NCI-H460 (cell line): ENCODE measurements at regions not wholly inside any gene's neighbourhood (a gene's known extent, or its start where the extent isn't known, plus 50 kb on each side); places are given as distances from the start of the nearest gene placed in this dataset.
"Not testable (repeated sequence)": the region's sequence is repeated elsewhere in the genome, so short reads cannot be mapped to it uniquely, and the experiment has no call there.

Experiments
- DNase-seq: peaks from one replicate; pipeline ENCODE4 v3.0.0-alpha.2; 2016; ENCODE audit warnings: low read depth; ENCODE audit errors: extremely low read depth

- not testable (repeated sequence) for DNase-seq
Measured at GRCh38 chr2:16235291-16235690, 294.9 kb downstream of the MYCN start.

GRCh38 chr2:16228951-16229350 lies 288.6 kb downstream of the MYCN start:
- DNase-seq: no peak

GRCh38 chr2:16228471-16228870 lies 288.1 kb downstream of the MYCN start:
- DNase-seq: no peak

- no peak for DNase-seq
Measured at GRCh38 chr2:16227811-16228462, 287.6 kb downstream of the MYCN start.

DNA sequence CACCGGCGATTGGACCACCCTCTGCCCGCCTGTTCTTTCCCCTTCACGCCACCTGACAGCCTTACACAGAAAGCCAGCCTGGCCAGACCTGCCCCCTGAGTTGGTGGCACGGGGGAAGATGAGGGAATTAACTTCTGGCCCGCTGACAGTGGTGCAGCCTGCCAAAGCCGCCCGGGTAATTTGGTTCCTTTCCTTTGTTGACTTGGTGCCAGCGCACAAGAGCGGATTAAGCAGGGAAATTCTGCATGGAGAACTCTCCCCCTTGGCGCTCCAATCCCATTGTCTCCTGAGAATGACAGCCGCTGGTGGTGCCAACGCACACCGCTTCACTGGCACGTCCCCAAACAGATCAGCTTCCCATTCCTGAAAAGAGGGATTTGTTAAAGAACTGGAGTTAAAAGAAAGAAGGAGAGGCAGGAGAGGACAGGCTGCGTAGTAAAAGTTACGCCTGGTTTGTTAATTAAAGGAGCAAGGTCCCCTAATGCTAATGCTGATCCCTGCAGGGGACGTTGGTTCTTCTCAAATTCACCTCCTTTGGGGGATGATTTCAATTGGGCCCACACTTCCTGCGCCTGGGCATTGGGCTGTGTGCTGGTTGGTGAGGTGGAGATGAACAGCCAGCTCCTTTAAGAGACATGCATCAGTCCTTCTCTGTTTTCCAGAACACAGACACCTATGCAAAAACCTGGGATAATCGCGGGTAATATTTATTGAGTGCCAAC lies 286.8 kb downstream of the MYCN start:
- DNase-seq: no peak

DNA sequence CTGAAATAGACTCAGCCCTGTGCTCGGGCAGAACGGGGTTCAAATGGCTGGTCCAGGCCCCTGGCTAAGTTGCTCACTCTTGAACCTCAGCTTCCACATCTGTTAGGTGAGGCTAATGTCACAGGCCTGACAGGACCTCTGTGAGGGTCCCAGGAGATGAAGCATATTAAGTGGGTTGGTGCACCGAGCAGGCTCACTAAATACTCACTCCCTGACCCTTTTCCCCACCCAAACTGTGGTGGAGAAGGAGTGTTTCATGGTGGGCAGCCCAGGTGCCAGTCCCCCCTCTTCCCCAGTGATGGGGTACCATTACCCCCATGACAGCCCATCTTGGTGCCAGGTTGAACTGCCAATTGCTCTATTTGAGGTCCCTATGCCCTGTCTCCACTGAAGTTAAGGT lies 286.0 kb downstream of the MYCN start:
- no peak for DNase-seq

- DNase-seq: no peak
Measured at GRCh38 chr2:16225545-16225944, 285.2 kb downstream of the MYCN start.

DNA sequence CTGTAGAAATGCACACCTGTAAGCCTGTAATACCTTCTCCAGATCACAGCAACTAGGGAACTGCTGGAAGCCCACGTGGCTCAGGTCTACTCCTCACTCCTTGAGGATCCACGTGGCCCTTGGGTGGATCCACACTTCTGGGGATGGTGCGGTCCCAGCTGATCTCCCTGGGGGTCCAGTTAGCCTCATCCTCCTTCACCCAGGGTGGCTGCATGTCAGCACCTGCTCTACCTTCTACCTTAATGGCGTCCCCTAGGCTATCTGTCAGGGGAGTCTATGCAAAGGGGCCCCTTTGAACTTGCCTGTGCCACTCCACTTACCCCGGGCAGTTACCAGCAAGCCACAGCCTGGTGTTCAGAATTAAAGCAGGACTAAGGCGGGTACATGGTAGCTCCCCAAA lies 284.7 kb downstream of the MYCN start:
- no peak for DNase-seq

DNA sequence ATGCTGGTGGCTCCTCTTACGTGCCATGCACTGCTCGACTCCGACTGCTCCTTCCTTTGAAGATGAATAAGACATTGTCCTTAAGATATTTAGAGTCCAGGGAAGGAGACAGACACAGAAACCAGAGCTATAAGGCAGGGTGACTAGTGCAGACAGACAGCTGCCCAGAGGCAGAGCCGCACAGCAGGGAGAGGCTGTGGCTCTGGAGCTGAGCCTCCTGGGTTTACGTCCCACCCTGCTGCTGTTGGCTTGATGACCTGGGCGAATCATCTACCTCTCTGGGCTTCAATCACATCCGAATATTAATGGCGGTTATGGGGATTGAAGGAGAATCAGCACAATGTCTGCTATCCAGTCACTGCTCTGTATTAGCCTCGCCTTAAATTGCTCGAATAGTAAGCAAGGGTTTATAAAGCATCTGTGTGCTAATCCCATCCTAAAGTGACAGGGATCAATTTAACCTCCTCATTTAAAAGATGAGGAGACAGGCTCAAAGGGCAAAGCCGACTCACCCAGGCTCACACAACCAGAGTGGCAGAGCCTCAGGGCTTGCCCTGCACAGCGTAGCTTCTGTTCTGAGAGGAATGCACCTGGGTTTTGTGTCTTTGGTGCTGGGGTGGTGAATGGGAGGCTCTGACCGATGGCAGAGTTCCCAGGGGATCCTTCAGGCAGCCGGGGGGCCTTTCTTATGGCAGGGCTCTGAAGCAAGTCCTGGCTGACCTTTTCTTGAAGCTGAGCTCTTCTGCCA lies 284.1 kb downstream of the MYCN start:
- no peak for DNase-seq

GRCh38 chr2:16223841-16224177 lies 283.5 kb downstream of the MYCN start:
- no peak for DNase-seq

DNA sequence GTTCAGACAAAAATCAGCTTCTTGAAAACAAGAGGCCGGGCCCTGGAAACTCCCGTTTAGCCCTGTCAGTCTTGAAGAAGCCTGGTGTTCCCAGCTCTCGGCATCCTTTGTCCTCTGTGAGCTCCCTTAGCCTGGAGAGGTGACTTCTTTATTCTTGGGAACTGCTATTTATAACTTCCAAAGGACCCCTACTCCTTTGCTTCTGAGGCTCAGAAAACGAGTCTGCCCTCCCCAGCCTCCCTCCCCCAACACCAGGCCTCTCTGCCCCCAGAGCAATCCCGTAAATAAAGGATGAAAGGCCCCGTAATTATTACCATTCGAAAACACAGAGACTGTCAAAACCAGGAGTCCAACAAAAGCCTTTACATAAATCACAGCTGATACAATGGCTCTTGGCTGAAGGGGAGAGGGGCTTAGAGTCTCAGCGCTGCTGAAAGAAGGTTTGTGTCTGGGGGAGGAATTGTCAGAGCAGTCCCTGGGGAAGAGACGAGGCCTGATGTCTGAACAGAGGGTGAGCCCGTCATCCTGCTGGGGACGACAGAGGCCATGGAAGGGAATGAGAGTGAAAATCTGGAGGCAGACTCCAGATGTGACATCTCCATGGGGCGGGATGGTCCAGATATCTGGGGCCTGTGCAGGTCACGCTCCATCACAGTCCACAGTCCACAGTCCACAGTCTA lies 283.0 kb downstream of the MYCN start:
- no peak for DNase-seq

GRCh38 chr2:16222326-16222725 lies 282.0 kb downstream of the MYCN start:
- DNase-seq: no peak

DNA sequence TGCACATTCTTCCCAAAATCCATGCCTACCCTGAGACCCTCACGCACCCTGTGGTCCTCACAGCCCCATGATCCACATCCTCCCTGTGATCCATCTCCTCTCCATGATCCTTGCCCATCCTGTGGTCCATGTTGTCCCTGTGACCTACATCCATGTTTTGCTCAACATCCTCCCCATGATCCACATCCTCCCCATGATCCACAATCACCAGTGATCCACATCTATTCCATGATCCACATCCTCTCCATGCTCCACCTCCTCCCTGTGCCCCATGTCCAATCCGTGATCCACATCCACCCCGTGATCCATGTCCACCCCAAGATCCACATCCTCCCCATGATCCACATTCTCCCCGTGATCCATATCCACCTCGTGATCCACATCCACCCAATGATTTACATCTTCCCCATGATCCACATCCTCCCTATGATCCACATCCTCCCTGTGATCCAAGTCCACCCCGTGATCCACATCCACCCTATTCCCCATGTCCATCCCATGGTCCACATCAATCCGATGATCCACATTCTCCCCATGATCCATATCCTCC lies 281.2 kb downstream of the MYCN start:
- no peak for DNase-seq

- DNase-seq: no peak
Measured at GRCh38 chr2:16219292-16219975, 279.1 kb downstream of the MYCN start.

DNA sequence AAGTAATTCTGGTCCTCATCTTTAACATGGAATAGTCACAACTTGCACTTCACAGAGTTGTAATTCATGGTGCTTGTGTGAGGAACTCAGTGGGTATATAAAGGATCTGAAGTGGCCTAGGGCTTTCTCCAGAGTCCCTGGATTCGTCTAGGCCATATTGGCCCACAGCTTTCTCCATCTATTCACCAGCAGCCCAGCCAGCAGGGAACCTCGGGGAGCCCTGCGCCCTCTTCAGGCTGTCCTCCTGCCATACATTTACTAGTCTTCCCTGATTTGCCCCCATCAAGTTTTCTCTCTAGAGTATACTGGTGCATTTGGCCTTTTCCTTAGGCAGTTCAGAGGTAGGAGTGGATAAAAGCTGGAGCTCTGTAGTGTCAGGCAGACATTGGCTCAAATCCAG lies 278.3 kb downstream of the MYCN start:
- no peak for DNase-seq

DNA sequence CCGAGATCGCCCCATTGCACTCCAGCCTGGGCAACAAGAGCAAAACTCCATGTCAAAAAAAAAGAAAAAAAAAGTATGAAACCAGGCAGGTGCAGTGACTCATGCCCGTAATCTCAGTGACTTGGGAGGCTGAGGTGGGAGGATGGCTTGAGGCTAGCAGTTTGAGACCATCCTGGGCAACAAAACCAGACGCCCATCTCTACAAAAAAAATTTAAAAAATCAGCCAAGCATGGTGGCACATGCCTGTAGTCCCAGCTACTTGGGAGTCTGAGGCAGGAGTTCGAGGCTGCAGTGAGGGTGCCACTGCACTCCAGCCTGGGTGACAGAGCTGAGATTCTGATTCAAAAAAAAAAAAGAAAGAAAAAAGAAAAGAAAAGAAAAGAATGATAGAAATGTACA lies 277.8 kb downstream of the MYCN start:
- no peak for DNase-seq

DNA sequence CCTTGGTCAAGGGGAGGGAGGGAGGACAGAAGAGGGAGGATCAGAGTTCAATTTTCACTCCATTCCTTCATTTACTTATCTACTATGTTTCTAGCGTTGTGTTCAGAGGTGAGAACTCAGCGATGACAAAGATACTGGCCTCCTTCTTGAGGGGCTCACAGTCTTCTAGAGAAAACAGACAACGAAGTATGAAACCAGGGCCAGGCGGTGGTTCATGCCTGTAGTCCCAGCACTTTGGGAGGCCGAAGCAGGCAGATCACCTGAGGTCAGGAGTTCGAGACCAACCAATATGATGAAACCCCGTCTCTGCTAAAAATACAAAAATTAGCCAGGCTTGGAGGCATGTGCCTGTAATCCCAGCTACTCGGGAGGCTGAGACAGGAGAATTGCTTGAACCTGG lies 277.4 kb downstream of the MYCN start:
- DNase-seq: not testable (repeated sequence)

DNA sequence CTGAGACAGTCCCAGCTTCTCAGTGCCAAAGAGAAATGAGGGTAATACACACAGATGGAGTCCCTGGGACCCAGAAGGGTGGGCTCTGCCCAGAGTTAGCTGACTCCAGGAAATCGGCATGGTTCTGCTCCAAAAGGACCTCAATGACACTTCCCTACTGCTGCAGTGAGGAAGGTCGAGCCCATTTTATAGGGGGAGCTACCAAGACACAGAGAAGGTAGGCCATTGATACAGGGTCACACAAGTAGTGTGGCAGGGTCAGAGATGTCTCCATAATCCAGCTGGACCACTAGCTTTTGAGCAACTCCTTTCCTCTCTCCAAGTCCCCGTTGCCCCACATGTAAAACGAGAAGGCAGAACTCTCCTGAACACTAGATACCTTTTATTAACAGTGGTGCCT lies 276.9 kb downstream of the MYCN start:
- no peak for DNase-seq

- DNase-seq: no peak
Measured at GRCh38 chr2:16216558-16216945, 276.2 kb downstream of the MYCN start.

DNA sequence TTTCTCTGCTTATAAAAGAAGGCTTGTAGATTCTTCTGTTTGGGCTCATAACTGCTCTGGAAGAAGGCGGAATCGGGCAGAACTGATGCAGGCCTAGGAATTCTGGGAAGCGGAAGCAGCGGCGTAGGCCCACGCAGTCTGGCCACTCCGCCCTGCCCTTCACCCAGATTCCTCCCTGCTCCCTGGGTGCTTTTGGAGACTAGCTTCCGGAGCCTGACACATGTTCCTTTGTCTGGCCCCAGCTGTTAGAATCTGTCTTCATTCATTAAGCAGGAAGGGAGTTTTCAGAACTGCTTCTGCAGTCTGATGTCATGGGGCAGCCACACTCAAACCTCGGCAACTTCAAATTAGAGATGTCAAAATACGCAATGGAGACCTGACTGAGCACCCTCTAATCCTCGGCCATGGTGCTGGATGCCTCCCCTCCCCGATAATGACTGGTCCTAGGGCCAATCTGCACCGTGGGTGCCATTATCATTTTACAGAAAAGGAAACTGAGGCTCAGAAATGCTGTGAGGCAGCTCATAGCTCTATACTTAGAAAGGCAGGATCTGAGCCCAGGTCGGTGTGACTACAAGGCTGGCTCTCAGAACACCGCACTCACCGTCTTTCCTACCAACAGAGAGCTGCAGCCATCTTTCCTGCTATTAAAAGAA lies 275.7 kb downstream of the MYCN start:
- no peak for DNase-seq
